ENCODE measurements at regions not wholly inside any gene's neighbourhood (a gene's known extent, or its start where the extent isn't known, plus 50 kb on each side); places are given as distances from the start of the nearest gene placed in this dataset.

DNA sequence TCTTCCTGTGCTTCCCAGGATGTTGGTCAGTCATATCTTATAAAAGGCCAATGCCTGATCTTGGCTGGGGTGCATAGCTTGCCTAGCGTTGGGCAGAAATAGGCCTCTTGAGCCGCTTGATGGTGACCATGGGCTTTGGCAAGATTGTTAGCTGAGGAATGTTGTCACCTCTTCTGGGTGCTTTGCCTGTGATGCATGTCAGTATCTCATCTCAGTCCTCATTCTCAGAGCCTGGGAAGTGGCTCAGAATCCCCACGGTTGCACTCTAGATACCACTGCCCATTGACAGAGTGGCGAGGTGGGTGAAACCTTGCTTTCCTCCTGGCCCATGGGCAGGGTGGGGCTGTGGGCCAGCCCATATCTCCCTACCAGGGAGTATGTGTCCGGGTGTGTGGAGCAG is 79.2 kb upstream of the MGAT5 start:
- no peak for DNase-seq (ENCODE audit: low read depth)

DNA sequence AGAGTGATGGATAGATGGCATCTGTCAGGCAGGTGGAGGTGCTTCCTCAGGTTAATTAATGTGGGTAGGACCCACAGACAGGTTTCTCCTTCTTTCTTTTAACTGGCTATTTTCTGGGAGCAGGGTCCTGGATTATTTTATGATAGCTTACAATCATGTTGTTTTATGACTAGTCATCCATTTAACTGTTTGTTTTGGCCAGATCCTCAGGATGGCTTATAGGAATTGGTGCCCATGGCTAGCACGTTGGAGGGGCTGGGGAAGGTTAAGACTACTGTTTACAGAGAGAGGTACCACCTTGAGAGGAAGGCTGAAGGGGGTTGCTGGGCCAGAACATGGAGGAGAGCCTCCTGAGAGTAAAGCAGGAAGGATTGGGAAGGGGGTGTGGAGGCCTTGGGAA is 78.0 kb upstream of the MGAT5 start:
- no peak for DNase-seq (ENCODE audit: low read depth)

DNA sequence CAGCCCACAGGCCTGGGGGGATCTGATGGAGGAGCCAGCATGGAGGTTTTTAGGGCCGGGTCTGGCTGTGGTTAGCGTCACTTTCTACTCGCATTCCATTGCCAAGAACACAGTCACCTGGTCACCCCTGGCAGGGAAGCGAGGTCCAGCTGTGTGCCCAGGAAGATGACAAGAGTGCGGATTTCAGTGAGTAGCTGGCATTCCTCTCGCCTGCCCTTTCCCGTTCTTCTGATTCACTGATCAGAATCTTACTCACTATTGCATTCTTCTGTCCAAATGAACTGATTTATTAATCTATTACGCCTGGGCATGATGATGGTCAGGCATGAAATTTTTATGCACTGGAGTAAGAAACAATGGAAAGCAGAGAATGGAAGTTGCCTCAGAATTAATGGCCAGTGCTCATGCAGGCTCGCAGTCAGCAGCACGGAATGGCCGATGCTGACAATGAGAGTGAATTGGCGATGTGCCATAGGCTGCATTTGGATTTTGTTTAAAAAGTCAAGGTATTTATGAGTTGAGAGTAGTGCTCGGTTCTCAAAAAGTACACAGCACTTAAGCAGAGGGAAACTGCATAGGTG is 76.4 kb upstream of the MGAT5 start:
- no peak for DNase-seq (ENCODE audit: low read depth)

DNA sequence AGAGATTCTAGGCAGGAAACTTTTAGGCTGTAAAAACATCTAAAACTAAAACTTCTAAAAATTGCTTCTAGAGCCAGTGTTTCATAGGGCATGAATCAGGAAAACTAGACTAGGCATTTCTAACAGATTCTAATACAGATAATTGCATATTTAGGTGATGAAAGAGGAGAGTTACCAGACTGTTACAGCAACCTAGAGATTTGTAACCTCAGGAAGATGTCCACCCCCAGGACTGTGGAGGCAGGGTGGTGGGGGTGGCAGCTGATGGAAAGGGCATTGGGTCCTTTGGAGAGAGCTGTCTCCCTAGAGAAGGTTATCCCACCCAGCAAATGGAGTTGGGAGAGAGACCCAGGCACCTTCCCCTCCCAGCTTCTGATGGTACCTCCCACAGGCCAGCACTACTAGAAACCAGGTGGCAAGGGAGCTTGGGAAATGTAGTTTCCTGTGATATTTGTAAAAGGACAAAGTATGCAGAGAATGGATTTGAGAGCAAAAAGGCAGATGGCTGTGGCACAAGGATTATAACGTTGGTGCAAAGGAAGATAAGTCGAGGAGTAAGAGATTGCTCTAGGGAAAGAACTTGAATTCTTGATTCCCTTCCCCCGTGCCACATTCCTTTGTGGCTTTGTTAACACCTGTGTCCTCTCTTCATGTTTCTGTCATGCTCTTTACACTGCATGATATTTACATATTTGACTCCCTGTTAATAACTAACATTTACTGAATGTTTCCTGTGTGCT is 75.6 kb upstream of the MGAT5 start:
- no peak for DNase-seq (ENCODE audit: low read depth)

DNA sequence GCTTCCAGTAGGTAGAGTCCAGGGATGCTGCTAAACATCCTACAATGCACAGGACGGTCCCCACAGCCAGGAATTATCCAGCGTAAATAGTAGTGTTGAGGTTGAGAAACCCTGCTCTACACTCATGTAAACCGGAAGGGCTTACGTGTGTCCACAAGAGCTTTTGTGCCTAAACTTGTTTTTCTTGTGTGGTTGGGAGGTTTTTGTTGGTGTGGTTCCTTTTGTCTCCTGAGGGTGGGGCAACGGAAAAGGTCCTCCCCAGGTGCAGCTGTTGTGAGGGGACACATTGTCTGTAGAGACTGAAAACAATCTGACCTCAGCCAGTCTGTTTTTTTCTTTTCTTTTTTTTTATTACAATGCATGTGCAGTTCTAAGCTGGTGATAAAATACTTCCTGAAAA is 72.7 kb upstream of the MGAT5 start:
- DNase-seq (ENCODE audit: low read depth): no peak

DNA sequence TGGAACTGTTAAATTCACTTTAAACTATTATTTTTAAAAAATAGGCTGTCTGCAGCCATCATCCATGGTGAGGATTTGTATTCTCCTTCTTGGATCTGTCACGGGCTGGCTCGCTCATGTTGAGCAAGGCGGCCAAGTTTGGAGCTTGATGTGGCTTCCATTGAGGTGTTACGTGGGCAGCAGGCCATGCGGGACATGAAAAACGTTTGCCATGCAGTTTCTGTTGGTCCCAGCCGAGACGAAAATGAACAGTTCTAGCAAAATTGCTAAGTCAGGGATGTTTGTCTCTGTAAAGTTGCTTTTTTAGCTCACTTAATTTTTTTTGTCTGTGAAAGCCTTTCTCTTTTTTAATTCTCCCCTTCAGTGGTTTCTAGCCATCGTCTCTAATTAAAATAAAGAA is 70.2 kb upstream of the MGAT5 start:
- no peak for DNase-seq (ENCODE audit: low read depth)

DNA sequence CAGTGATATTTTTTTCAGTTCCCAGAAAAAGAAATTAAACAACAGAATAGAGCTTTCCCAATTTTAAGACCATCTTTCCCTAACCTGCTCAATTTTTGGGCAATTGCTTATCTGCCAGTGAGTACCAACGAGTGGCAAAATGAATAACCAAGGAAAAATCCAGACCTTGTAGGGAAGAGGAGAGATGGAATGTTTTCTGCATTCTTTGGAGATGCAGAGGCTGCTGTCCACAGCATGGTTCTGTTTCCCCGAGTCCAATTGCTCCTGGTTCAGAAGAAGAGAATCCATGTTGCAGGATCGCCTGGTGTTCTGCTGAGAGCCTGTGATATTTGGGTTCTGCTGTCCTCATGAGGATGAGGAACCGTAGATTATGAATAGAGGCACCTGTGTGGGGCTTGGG is 68.2 kb upstream of the MGAT5 start:
- DNase-seq (ENCODE audit: low read depth): no peak

DNA sequence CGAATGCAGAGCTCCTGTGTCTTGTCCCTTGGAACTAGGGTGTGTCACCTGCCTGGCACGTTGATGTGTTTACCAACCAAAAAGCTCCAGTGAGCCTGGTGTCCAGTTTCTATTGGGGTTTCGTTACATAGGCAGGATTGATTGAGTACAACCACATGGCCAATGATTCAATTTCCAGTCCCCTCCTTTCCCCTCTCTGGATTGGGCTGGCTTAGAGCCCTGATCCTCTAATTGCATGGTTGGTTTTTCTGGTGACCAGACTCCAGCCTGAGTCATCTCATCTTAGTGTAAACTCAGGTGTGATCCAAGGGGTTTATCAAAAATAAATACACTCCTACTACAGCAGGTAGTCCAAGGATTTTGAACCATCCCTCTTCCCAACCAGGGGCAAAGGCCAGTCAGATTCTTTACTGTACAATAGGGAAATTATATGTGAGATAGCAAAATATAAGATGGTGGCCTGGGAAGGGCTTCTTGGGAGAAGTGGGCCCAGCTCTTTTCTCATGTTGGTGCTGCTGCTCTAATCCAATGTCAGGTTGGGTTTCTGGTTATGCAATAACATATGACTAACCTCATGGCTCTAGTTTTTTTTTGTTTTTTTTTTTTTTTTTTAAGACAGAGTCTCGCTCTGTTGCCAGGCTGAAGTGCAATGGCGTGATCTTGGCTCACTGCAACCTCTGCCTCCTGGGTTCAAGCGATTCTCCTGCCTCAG is 64.7 kb upstream of the MGAT5 start:
- DNase-seq (ENCODE audit: low read depth): no peak

DNA sequence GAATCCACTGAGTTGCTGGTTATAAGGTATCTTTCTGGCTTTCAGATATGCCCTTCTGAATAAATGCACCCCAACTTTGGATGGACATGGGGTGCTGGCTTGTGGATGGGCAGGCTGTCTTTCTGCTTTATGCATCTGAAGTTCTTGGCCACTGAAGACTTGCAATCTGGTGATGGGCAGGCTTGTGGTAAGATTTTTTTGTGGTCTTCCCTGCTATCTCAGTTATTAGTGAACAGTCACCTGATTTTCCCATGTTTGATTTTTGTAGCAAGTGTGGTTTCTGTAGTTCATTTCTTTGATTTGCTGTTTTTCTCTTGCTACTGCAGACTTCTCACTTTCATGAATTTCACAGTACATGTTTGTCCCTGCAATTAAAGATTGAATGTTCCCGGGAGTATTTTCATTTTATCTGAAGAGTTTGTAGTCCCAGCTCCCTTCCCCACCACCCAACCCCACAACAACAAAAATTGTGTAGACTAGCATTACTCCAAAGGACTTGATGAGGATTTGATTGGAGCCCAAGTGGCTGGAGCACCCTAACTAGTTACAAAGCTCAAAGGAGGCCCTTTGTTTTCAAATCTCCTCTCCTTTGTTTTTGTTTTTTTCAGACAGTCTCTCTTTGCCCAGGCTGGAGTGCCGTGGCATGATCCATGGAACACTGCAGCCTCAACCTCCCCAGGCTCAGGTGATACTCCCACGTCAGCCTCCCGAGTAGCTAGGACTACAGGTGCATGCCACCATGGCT is 63.6 kb upstream of the MGAT5 start:
- DNase-seq (ENCODE audit: low read depth): no peak

DNA sequence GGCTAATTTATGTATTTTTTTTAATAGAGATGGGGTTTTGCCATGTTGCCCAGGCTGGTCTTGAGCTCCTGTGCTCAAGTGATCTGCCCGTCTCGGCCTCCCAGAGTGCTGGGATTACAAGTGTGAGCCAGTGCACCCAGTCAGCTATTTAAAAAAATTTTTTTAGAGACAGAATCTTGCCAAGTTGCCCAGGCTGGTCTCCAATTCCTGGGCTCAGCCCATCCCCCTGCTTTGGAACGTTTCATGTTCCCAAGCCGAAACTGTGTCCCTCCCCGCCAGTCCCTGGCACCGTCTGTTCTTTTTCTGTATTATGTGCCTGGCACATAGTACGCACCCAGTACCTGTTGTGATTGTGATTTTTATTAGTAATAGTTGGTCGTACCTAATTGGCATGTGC is 63.1 kb upstream of the MGAT5 start:
- no peak for DNase-seq (ENCODE audit: low read depth)

DNA sequence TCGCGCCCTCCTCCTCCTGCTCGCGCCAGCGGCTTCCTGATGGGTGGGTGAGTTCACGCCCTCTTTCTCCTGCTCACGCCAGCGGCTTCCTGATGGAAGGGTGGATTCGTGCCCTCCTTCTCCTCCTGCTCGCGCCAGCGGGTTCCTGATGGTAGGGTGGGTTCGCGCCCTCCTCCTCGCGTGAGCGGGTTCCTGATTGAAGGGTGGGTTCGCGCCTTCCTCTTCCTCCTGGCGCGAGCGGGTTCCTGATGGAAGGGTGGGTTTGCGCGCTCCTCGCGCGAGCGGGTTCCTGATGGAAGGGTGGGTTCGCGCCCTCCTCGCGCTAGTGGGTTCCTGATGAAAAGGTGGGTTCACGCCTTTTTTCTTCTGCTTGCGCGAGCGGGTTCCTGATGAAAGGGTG is 62.0 kb upstream of the MGAT5 start:
- DNase-seq (ENCODE audit: low read depth): no peak

DNA sequence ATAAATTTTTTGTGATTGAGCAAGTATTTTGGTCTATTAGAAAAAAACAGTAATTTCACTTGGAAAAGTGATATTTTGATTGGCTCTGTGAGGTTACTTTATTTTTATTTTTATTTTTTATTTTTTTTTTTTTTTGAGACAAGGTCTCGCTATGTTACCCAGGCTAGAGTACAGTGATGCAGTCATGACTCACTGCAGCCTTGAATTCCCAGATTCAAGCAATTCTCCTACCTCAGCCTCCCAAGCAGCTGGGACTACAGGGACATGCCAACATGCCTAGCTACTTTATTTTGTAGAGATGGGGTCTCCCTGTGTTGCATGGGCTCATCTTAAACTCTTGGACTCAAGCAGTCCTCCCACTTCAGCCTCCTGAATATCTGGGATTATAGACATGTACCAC is 60.9 kb upstream of the MGAT5 start:
- no peak for DNase-seq (ENCODE audit: low read depth)

DNA sequence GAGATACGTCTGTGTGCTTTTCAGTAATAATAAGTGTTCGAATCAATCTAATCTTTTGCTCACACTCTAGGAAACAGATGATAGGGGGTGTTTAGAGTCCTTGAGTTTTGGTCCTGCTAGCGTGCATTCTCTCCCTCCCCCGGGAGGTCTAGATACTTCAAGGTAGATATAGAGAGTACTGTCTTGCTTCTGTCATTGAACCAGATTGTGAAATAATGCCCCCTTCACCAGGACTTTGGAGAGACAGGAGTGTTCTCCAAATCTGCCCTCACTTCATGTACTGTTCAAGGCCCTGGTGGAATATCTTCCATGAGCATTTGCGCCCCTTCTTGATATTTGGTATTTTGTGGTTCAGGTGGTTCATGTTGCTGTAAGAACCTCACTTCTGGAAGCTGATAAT is 59.4 kb upstream of the MGAT5 start:
- DNase-seq (ENCODE audit: low read depth): no peak

DNA sequence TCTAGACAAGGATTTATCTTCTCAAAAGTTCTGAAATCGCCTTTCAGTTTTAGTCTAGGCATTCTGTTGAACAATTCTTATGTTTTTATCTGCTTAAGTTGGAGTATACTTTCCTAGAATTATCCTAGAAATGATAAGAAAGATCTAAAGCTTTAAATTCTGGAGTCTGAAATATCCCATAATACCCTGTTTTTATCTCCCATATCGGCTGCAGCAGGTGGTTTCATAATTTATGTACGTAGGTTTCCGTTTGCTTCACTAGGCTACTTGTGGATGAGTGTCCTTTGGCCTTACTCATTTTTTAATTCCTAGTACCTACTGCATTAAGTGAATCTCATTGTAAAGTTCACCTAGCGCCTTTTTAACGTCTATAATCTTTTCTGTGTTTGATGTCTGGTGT is 58.5 kb upstream of the MGAT5 start:
- DNase-seq (ENCODE audit: low read depth): no peak

DNA sequence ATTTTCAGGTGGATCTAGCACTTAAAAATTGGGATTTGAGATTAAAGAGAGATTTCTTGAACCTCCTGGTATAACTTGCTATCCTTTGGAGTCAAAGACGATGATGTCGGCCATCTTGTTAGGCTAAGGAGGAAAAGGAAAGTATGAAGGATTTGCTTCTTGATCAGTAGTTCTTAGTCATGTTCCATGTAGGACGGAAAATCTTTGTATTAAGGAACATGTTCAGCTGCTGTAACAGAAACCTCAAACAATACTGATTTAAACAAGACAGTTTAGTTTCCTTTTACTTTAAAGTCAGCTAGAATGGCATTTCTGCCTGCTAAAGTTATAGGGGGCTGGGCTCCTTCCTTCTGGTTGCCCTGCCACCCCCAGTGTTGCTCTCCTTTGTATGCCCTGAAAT is 56.4 kb upstream of the MGAT5 start:
- DNase-seq (ENCODE audit: low read depth): no peak

DNA sequence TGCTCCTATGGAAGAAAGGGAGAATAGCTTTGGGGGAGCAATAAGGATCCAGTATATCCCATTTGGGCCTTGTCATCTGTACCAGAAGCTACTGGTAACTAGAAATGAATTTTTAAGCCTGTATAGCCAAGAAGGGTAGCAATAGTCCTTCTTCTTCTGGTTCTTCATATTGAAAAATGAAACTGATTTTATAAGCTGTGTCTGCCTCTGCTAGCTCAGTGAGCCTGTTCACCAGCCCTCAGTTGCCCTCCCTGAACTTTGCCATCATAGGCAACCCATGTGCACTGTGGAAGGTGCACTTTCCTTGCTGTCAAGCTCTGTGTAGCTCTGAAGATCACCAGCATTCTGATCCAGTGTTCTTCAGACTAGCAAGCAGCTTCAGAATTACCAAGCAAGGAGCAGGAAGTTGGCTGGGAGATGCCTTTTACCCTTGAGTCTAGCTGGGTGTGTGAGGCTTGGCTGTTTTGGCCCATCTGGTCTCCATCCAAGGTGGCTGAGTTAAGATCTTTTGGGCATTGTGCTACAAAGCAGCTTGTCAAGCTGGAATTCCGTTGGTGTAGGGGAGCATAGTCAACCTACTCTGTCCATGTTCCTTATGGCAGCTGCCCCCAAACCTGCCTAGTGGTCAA is 55.8 kb upstream of the MGAT5 start:
- DNase-seq (ENCODE audit: low read depth): no peak

DNA sequence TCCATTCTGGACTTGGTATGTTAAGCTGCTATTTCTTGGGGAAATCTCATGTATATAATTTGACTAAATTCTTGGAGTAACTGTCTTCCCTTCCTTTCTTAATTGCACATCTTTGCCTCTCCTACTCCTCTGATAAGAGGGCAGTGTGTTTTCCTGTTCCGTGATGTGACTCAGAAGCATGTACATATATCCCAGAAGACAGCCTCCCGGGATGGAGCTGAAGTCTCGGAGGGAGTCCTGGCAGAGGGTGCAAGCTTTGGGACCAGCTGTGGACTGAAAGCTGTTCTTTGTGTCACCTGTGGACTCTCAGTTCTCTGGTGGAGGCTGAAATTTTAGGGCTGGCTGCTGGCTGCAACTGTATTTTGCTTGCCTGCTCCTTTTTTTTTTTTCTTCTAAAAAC is 54.7 kb upstream of the MGAT5 start:
- DNase-seq (ENCODE audit: low read depth): no peak

DNA sequence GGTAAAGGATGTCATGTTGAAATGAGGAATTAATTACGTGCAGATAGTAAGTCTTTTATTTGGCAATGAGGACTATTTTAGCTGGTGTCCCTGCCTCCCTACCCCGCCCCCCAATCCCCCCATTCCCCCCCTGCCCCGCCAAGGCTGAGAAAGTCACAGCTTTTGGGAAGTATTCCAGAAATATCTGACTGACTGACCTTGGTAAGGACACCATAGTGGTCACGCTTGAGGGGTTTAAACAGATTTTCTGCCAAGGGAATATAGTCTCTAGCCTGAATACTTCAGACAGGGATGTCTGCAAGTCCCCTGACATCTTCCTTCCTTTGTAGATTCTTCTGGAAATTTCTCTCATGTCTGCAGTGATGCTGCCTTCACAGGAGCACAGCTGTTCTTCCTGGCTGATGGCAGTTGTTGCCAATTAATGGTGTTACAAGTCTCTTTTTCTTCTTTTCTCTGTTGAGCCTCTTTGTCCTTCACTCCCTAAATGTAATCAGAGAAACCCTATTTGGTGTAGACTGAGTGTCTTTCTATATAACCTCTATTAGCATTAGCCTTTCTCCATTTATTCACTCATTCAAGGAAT is 53.7 kb upstream of the MGAT5 start:
- DNase-seq (ENCODE audit: low read depth): no peak

DNA sequence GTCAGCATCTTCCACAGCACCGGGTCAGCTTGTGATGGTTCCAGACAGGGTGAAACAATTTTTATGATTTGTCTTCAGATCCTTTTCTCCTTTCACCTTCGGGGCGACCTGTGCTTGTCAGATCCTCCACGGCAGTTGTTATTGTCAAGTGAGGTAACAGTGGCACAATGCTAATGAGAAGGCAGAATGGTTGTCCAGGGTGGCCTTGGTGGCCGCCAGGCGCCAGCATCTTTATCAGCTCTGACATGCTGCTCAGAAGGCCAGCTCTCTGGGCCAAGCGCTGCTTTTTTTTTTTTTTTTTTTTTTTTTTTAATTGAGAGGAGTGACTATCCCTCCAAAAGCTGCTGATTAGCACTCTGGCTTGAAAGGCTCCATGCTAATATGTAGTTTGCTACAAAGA is 52.3 kb upstream of the MGAT5 start:
- DNase-seq (ENCODE audit: low read depth): no peak

DNA sequence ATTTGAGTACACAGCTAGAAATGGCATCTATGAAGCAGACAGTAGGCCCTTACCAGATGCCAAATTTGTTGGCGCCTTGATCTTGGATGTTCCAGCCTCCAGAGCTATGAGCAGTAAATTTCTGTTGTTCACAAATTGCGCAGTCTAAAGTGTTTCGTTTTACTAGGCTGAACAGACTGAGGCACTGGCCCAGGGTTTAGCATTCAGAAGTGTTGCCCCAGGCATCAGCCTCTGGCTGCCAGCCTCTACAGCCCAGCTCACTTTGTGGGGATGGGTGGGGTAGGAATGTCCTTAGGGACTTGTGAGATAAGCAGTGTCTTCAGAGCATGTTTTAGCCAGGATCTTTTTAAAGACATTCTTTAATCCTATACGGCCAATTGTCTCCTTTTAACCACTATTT is 51.5 kb upstream of the MGAT5 start:
- no peak for DNase-seq (ENCODE audit: low read depth)

DNA sequence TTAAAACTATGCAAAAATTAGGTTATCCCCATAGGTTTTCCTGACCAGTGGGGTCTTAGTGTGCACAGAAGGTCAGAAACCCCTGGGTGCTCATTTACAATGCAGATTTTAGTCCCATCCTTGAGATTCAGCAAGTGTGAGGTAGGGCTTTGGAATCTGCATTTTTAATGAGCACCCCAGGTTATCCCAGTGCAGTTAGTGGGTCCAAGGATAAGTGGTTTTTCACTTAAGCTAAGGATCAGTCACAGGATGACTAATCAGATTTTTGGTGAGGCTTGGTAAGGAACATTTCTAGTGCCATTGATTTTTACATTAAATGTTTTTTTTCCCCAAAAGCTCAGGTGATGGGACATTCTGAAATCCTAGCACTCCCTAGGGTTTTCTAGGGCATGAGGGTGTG is 50.7 kb upstream of the MGAT5 start:
- DNase-seq (ENCODE audit: low read depth): no peak
